KOPT-K1 (cell line): ENCODE measurements at regions not wholly inside any gene's neighbourhood (a gene's known extent, or its start where the extent isn't known, plus 50 kb on each side); places are given as distances from the start of the nearest gene placed in this dataset.
A peak's percentile ranks its signal among the peaks of the same experiment; 100 is the strongest.

Experiments
- H3K27ac ChIP-seq: fragments of 200-600 bp; sonication (generic); 2 replicates; pipeline ENCODE4 v1.5.1; 2016; ENCODE audit warnings: antibody characterized with exemption, mild to moderate bottlenecking, low read depth, low read length; ENCODE audit not compliant: poor library complexity, severe bottlenecking
- H3K36me3 ChIP-seq: fragments of 200-600 bp; sonication (generic); 2 replicates; pipeline ENCODE4 v1.5.1; 2017; ENCODE audit warnings: antibody characterized with exemption, mild to moderate bottlenecking, low read length, moderate library complexity; ENCODE audit not compliant: insufficient read depth
- H3K9me3 ChIP-seq: fragments of 200-600 bp; sonication (generic); 2 replicates; pipeline ENCODE4 v1.5.1; 2017; ENCODE audit warnings: antibody characterized with exemption, low read length, mild to moderate bottlenecking; ENCODE audit not compliant: insufficient read depth, poor library complexity, severe bottlenecking

GRCh38 chr10:4004990-4005389 is 220.0 kb upstream of the KLF6 start:
- Histone ChIP-seq H3K27ac (no peak overlapping the region), H3K9me3 (no peaks in the 10 kb centered on the region)

GRCh38 chr10:4004144-4004543 is 219.1 kb upstream of the KLF6 start:
- no peak overlapping the region for H3K27ac ChIP-seq
- peaks cover 4% of the 10 kb centered on the region for H3K9me3 ChIP-seq
- no peaks in the 10 kb centered on the region for H3K36me3 ChIP-seq

More at GRCh38 chr10:4004990-4005389, 220.0 kb upstream of the KLF6 start:
- no peaks in the 10 kb centered on the region for H3K36me3 ChIP-seq

GRCh38 chr10:4003348-4003973 is 218.5 kb upstream of the KLF6 start:
- H3K27ac ChIP-seq, result no peak overlapping the region
- H3K9me3 ChIP-seq, result peaks cover 4% of the 10 kb centered on the region
- no peaks in the 10 kb centered on the region for H3K36me3 ChIP-seq

- Histone ChIP-seq H3K9me3 (peaks cover 4% of the 10 kb centered on the region), H3K27ac (no peak overlapping the region), H3K36me3 (no peaks in the 10 kb centered on the region)
Measured at GRCh38 chr10:4001811-4002210, 216.8 kb upstream of the KLF6 start.

GRCh38 chr10:3999642-4000041 is 214.6 kb upstream of the KLF6 start:
- H3K9me3 ChIP-seq, result peaks cover 4% of the 10 kb centered on the region
- H3K27ac ChIP-seq, result no peak overlapping the region
- no peaks in the 10 kb centered on the region for H3K36me3 ChIP-seq

GRCh38 chr10:3996697-3997096 is 211.7 kb upstream of the KLF6 start:
- Histone ChIP-seq H3K27ac (no peak overlapping the region), H3K9me3 (peaks cover 4% of the 10 kb centered on the region), H3K36me3 (no peaks in the 10 kb centered on the region)

- H3K9me3 ChIP-seq, result peaks cover 4% of the 10 kb centered on the region
- no peak overlapping the region for H3K27ac ChIP-seq
- no peaks in the 10 kb centered on the region for H3K36me3 ChIP-seq
Measured at GRCh38 chr10:3995302-3996210, 210.5 kb upstream of the KLF6 start.

GRCh38 chr10:3992382-3993178 is 207.6 kb upstream of the KLF6 start:
- no peaks in the 10 kb centered on the region for H3K9me3 ChIP-seq

GRCh38 chr10:3990307-3990706 is 205.3 kb upstream of the KLF6 start:
- Histone ChIP-seq H3K9me3 (no peaks in the 10 kb centered on the region), H3K27ac (no peak overlapping the region), H3K36me3 (no peaks in the 10 kb centered on the region)

More at GRCh38 chr10:3992382-3993178, 207.6 kb upstream of the KLF6 start:
- H3K36me3 ChIP-seq, result no peaks in the 10 kb centered on the region
- no peak overlapping the region for H3K27ac ChIP-seq

- Histone ChIP-seq H3K36me3 (no peaks in the 10 kb centered on the region), H3K9me3 (peaks cover 10% of the 10 kb centered on the region), H3K27ac (no peak overlapping the region)
Measured at GRCh38 chr10:3987143-3987974, 202.3 kb upstream of the KLF6 start.

- Histone ChIP-seq H3K36me3 (no peaks in the 10 kb centered on the region), H3K9me3 (peaks cover 10% of the 10 kb centered on the region), H3K27ac (no peak overlapping the region)
Measured at GRCh38 chr10:3986493-3987142, 201.6 kb upstream of the KLF6 start.

GRCh38 chr10:3982746-3983442 is 197.9 kb upstream of the KLF6 start:
- Histone ChIP-seq H3K27ac (no peak overlapping the region), H3K9me3 (peaks cover 10% of the 10 kb centered on the region), H3K36me3 (no peaks in the 10 kb centered on the region)

GRCh38 chr10:3981300-3981699 is 196.3 kb upstream of the KLF6 start:
- Histone ChIP-seq H3K36me3 (no peaks in the 10 kb centered on the region), H3K9me3 (peaks cover 10% of the 10 kb centered on the region), H3K27ac (peak overlapping the region; percentile 29)
